ENCODE measurements at regions not wholly inside any gene's neighbourhood (a gene's known extent, or its start where the extent isn't known, plus 50 kb on each side); places are given as distances from the start of the nearest gene placed in this dataset.

GRCh38 chr12:113766131-113766878 lies 199.8 kb downstream of the RBM19 start:
- DNase-seq (ENCODE audit: extremely low spot score) = no peak
- H3K27ac ChIP-seq (replicated peaks in 1 of 4) = no peak overlapping the region
- peaks cover 0 to 87% (median 12%) of the 10 kb centered on the region in 4 donors for H3K27me3 ChIP-seq
- no peaks in the 10 kb centered on the region for H3K9me3 ChIP-seq
- no peaks in the 10 kb centered on the region for H3K36me3 ChIP-seq
- TF ChIP-seq, protein P1, sequence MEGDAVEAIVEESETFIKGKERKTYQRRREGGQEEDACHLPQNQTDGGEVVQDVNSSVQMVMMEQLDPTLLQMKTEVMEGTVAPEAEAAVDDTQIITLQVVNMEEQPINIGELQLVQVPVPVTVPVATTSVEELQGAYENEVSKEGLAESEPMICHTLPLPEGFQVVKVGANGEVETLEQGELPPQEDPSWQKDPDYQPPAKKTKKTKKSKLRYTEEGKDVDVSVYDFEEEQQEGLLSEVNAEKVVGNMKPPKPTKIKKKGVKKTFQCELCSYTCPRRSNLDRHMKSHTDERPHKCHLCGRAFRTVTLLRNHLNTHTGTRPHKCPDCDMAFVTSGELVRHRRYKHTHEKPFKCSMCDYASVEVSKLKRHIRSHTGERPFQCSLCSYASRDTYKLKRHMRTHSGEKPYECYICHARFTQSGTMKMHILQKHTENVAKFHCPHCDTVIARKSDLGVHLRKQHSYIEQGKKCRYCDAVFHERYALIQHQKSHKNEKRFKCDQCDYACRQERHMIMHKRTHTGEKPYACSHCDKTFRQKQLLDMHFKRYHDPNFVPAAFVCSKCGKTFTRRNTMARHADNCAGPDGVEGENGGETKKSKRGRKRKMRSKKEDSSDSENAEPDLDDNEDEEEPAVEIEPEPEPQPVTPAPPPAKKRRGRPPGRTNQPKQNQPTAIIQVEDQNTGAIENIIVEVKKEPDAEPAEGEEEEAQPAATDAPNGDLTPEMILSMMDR (IDR thresholded peaks at IDR 0.05) = no peak
- TF ChIP-seq POLR2A (IDR thresholded peaks at IDR 0.05; ENCODE audit: low read depth) (no peak), EP300 (IDR thresholded peaks at IDR 0.05) (no peak), POLR2AphosphoS5 (IDR thresholded peaks at IDR 0.05) (no peak)
- H3K4me3 ChIP-seq = no peak overlapping the region
- intact Hi-C loops (cut with DNase I) = no loop called here
- no peaks in the 10 kb centered on the region for H3K4me1 ChIP-seq
- WGBS = 52% methylated on average over 30 of the region's 36 CpGs

DNA sequence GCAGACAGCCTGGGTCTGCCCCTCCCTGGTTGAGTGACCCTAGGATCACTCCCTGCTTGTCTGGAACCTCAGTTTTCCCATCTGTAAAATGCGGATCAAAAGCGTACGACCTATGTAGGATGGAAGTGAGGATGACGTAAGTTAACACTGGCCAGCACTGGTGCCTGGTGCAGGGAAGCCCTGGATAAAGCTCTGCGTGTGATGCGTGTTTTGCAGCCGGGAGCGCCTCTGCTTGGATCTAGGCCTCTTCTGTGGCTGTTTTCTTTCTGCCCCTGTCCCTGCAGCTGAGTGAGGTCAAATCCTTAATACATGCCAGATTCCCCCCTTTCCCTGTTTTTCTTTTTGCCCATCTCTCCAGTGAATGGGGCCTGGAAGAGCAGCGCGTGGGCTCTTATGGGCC lies 201.5 kb downstream of the RBM19 start:
- peaks cover 0 to 93% (median 12%) of the 10 kb centered on the region in 4 donors for H3K27me3 ChIP-seq
- intact Hi-C loops (cut with DNase I) = no loop called here
- no peak for TF ChIP-seq EP300 (IDR thresholded peaks at IDR 0.05)
- TF ChIP-seq, protein P1 (IDR thresholded peaks at IDR 0.05) = no peak
- TF ChIP-seq POLR2A (IDR thresholded peaks at IDR 0.05; ENCODE audit: low read depth) = no peak
- no peak for TF ChIP-seq POLR2AphosphoS5 (IDR thresholded peaks at IDR 0.05)
- H3K9me3 ChIP-seq = no peaks in the 10 kb centered on the region
- no peak overlapping the region for H3K4me3 ChIP-seq
- no peak for DNase-seq (ENCODE audit: extremely low spot score)
- H3K27ac ChIP-seq (replicated peaks in 1 of 4) = no peak overlapping the region
- WGBS = 85% methylated on average over 10 of the region's 10 CpGs
- H3K36me3 ChIP-seq = no peaks in the 10 kb centered on the region
- H3K4me1 ChIP-seq = no peaks in the 10 kb centered on the region

DNA sequence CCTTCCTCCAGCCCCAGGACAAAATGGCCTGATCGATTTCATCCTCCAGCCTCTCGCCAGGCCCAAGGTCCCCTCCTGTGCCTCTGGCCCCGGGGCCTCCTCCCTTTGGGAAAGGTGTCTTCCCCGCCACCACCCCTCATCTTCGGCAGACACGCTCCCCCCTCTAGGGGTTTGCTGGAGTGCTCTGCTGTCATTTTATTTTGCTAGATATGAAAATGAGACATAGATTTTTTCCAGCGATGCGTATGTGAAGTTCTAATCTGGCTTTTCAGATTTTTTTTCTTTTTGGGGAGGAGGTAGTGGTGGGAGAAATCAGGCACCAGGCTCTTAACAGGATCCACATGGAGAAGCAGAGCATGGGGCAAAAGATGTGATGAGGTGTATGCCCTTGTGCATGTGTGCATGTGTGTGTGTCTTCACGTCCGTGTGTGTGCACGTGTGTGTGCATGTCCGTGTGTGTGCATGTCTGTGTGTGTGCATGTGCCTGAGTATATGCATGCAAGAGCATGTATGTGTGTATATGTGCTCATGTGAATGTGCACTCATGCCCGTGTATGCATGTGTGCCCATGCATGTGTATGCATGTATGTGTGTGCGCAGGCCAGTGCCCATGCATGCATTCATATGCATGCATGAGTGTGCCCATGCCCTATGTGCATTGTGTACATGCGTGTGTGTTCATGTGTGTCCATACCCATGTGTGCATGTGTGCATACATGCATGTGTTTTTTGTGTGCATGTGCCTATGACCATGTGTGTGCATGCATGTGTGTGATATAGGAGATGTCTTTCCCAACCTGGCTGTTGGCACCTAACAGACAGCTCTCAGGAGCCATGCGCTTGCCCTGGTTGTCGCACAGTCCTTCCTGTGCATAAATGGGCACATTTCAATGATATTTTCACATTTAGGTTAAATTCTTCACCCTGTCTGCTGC lies 203.0 kb downstream of the RBM19 start:
- TF ChIP-seq POLR2AphosphoS5 (IDR thresholded peaks at IDR 0.05) = no peak
- TF ChIP-seq, protein P1 (IDR thresholded peaks at IDR 0.05) = no peak
- no peak for TF ChIP-seq POLR2A (IDR thresholded peaks at IDR 0.05; ENCODE audit: low read depth)
- no peak for TF ChIP-seq EP300 (IDR thresholded peaks at IDR 0.05)
- Histone ChIP-seq H3K4me1 (no peaks in the 10 kb centered on the region), H3K36me3 (no peaks in the 10 kb centered on the region), H3K9me3 (peaks cover 0 to 4% (median 1%) of the 10 kb centered on the region in 4 donors), H3K4me3 (no peak overlapping the region), H3K27me3 (peaks cover 0 to 82% (median 12%) of the 10 kb centered on the region in 4 donors), H3K27ac (replicated peaks in 1 of 4) (no peak overlapping the region)
- 58% methylated on average over 13 of the region's 17 CpGs for WGBS
- DNase-seq (ENCODE audit: extremely low spot score) = no peak
- intact Hi-C loops (cut with DNase I) = no loop called here

DNA sequence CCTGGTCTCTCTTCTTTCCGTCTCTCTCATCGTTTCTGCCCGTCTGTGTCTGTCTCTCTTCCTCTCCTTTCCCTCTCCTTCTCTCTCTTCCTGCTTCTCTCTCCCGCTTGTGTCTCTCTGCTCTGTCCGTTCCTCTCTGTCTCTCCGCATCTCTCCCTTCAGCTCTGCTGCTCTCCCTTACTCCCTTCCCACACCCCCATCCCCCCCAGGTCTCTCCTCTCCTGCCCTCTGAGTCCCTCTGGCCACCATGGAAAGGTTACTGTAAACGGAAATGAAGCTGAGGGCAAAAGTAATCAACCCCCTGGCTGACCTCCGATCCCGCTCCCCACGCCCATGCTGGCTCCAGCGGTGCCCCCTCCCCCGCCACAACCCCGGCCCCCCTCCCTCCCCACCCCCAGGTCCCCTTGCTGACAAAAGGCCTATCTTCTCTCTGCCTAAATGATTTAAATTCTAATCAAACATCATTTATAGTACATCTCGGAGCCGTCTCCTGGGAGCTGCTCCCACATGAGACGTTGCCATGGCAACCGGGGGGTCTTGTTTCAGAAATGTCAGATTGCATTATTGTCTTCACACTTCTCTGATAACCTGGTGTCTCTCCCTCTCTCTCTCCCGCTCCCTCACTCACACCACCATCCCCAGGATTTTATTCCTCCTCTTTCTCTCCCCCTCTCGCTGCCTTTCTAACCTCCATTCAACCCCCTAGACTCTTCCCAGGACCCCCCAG lies 203.8 kb downstream of the RBM19 start:
- no peak overlapping the region for H3K27ac ChIP-seq (replicated peaks in 1 of 4)
- no peaks in the 10 kb centered on the region for H3K36me3 ChIP-seq
- WGBS = 16% methylated on average over 19 of the region's 19 CpGs
- H3K9me3 ChIP-seq = peaks cover 0 to 4% (median 1%) of the 10 kb centered on the region in 4 donors
- H3K4me3 ChIP-seq = no peak overlapping the region
- TF ChIP-seq, protein P1 (IDR thresholded peaks at IDR 0.05) = no peak
- TF ChIP-seq POLR2A (IDR thresholded peaks at IDR 0.05; ENCODE audit: low read depth) (no peak), EP300 (IDR thresholded peaks at IDR 0.05) (no peak), POLR2AphosphoS5 (IDR thresholded peaks at IDR 0.05) (no peak)
- peaks cover 0 to 88% (median 12%) of the 10 kb centered on the region in 4 donors for H3K27me3 ChIP-seq
- DNase-seq (ENCODE audit: extremely low spot score) = no peak
- intact Hi-C loops (cut with DNase I) = no loop called here
- no peaks in the 10 kb centered on the region for H3K4me1 ChIP-seq

All from esophagus muscularis mucosa (tissue), 4 donors.